22Rv1 (cell line): ENCODE measurements at regions not wholly inside any gene's neighbourhood (a gene's known extent, or its start where the extent isn't known, plus 50 kb on each side); places are given as distances from the start of the nearest gene placed in this dataset.

Source experiments
- ZFX ChIP-seq: fragments of 450-650 bp; IDR thresholded peaks from 2 replicates; pipeline ENCODE4 v1.6.1; 2017; ENCODE audit warnings: antibody characterized with exemption, borderline replicate concordance
- TF ChIP-seq, protein P1 (sequence below): fragments of 450-650 bp; IDR thresholded peaks from 2 replicates; pipeline ENCODE4 v1.5.1; 2017; ENCODE audit warnings: mild to moderate bottlenecking

- TF ChIP-seq, protein P1, sequence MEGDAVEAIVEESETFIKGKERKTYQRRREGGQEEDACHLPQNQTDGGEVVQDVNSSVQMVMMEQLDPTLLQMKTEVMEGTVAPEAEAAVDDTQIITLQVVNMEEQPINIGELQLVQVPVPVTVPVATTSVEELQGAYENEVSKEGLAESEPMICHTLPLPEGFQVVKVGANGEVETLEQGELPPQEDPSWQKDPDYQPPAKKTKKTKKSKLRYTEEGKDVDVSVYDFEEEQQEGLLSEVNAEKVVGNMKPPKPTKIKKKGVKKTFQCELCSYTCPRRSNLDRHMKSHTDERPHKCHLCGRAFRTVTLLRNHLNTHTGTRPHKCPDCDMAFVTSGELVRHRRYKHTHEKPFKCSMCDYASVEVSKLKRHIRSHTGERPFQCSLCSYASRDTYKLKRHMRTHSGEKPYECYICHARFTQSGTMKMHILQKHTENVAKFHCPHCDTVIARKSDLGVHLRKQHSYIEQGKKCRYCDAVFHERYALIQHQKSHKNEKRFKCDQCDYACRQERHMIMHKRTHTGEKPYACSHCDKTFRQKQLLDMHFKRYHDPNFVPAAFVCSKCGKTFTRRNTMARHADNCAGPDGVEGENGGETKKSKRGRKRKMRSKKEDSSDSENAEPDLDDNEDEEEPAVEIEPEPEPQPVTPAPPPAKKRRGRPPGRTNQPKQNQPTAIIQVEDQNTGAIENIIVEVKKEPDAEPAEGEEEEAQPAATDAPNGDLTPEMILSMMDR, result no peak
- TF ChIP-seq ZFX, result no peak
These were observed 116.8 kb upstream of the AGR3 start for GRCh38 chr7:16998481-16999051.
